Stimulated activated CD8-positive, alpha-beta memory T cell treated with anti-CD3 and anti-CD28 coated beads, Interleukin-15, amount 100 ng/mL, for 24 hours (primary cell): ENCODE measurements at regions not wholly inside any gene's neighbourhood (a gene's known extent, or its start where the extent isn't known, plus 50 kb on each side); places are given as distances from the start of the nearest gene placed in this dataset.

Source experiments
- DNase-seq: peaks from one replicate; pipeline ENCODE4 v3.0.0-alpha.2; 2020; ENCODE audit warnings: low read depth

DNA sequence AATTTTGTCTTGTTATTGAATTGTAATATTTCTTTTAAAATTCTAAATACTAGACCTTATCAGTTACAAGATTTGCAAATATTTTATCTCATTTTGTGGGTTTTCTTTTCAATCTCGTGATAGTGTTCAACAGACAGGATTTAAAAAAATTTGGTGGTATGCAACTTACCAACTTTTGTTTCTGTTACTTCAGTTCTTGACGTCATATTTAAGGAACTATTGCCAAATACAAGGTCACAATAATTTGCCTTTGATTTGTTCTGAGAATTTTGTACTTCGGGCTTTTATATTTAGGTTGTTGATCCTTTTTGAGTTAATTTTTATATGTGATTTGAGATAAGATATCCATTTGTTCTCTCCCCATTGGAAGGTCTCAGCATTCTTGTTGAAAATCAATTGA, 876.6 kb downstream of the DCDC2C start:
- no peak for DNase-seq

DNA sequence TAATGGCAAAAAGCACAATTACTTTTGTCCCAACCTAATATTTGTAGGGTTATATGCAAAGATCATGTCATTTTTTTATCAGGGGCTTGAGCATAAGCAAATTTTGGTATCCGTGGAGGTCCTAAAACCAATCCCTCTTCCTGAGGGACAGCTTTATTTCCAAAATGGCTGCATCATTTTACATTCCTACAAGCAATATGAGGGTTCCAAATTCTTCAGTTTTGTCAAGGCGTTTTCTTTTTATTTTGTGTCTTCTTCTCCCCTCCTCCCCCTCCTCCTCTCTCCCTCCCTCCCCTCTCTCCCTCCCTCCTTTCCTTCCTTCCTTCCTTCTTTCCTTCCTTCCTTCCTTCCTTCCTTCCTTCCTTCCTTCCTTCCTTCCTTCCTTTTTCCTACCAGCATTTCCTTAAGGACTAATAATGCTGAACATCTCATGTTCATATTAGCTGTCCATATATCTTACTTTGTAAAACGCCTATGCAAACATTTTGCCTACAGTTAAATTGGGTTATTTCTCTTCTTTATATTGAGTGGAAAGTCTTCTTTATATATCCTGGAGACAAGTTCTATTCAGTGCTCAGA, 881.8 kb downstream of the DCDC2C start:
- DNase-seq = no peak

DNA sequence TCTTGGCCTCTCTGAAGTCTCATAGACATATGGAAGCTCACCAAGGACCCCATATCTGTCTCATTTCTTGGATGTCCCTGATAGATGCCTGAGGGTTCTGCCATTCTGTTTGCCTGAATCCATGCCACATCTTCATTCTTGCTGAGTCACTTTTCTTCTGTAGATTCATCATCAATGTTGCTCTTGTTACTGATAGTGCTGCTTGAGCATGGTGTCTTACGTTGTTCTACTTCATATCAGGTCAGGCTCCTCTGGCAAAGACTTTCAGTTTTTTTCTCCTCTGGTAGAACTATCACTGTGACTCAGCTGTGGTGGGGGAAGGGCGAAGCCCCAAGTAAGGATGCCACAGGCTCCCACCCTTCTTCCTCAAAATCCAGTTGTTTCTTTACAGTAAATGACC, 885.2 kb downstream of the DCDC2C start:
- DNase-seq = no peak

DNA sequence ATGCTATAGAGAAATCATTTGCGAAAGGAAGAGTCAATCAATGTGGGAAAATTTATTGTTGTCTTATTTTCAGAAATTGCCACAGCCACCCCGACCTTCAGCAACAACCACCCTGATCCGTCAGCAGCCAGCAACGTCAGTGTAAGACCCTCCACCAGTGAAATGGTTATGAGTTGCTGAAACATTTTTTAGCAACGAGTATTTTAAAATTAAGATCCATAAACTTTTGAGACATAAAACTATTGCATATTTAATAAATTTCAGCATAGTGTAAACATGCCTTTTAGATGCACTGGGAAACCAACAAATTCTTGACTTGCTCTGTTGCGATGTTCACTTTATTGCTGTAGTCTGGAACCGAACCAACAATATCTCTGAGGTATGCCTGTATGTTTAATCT, 887.9 kb downstream of the DCDC2C start:
- DNase-seq = no peak

DNA sequence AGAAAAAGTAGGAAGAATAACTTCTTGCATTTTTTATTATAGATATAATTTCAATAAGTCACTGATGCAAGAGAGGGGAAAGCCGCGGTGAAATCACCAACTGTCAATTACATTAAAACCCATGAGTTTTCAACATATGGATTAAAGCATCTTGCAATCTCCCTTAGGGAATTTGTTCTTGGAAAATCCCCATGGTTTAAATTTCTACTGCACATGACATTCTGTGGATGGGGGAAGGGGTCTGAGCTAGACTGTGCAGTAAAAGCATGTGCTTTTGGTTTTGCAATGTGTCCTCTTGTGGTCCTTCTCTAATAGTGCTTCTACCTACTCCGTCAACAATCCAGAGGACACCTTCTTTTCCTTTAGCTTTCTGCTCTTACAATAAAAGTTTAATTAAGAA, 894.0 kb downstream of the DCDC2C start:
- no peak for DNase-seq

DNA sequence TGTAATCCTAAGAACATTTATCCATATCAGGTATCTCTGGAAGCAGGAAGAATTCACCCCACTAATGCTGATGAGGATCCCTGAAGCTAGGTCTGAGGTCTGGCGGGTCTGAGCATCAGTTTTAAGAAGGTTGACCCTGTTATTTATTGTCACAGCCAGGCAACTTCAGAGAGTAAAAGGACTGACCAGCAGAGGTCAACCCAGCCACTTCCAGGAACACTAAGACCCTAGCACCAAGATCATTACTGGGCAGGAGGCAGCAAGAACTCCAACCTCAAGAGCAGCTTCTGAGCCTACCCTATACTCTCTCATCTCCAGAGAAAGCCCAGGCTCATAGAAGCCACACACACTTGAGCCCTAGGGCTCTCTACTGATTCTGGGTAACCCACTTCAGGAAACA, 901.4 kb downstream of the DCDC2C start:
- no peak for DNase-seq

DNA sequence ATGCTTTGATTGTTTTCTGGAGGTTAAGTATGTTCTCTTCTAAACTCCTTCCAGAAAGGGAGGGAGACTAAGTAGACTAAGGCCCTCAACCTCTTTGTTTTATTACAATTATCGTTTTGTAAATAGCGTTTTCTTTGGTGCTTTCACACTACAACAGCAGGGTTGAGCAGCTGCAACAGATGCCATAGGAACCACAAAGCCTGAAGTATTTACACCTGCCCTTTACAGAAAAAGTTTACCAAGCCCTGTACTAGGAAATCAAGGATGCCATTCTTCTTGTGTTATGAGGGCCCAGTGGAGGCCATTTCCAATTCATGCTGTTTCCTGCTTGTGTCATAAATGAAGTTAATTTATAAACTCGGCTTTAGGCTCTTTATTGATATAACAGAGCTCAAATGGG, 914.8 kb downstream of the DCDC2C start:
- no peak for DNase-seq

DNA sequence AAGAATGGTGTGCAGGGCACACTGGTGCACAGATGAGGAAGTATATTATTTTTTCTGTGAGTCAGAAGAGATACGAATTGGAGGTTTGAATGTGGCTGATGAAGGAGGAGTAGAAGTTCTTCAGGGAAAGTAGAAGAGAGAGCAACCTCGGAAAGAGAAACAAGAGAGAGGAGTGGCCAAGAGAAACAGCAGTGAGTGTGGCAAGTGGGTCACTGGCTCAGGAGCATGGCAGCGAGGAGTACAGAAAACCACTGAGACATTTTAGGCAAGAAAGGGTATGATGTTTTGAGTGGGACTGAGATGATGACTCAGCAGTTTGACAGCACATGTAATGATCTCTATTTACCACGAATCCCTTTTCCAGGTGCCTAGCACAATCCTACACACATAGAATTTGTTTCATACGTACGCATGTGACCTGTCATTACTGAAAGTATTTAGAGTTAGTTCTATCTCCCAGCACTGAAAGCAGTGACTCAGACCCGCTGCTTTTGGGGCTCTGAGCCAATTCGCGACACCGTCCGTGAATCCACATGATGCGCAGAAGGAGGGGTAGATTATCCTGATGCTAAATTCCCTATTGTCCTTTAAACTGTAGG, 915.4 kb downstream of the DCDC2C start:
- no peak for DNase-seq

DNA sequence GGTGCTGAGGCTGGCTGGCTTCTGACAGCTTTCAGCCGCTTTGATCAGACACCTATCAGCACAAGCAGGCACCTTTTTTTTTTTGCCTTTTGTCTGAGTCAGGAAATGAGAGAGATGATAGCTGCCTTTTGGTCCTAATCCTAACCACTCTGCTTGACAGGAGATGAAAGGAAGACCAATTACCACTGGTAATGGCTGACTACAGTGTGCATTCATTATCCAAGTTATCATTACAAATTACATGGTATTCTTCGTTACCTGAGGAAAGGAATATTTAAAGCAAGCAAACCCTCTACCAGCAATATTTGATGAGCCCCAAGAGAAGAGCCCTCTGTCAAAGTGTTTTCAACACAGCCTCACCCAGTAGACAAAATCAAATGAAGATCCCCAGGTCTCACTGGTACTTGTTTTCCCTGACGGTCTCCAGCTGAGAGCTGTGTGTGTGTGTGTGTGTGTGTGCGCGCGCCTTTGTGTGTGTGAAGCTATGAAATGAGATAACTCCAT, 925.7 kb downstream of the DCDC2C start:
- DNase-seq = no peak

DNA sequence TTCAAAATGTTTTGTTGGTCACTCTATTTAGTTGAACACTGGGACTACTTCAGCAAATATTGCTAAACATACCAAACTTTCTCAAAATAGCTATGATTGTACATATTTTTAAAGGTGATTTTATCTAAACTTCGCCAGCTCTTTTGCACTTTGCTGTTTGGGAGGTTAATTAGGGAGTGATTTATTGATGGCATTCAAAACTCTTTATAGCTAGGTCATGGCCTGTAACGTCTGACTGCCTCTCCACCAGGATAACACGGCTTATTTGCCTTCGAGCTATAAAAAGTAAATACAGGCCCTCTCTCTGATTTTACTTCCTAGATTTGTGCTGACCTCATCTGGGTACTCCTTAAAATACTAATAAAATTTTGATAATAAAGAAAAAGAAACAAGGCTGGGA, 931.9 kb downstream of the DCDC2C start:
- no peak for DNase-seq

DNA sequence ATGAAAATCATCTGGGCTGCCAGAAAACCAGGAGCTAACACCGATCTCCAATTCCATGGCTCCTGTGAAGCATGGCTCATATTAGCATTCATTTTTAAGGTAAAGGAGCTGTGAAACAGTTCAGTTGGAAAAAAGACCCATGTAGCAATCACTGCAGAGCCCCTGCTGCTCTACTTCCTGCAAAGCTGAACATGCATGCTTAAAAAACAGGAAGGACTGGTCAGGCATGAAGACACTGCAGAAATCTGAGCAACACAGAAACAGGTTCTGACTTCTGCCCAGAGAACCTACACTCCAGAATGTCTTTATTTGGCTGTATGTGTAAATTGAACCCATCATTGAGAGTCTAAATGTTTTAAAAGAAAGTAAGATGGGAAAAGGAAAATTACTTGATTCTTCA, 950.6 kb downstream of the DCDC2C start:
- no peak for DNase-seq

DNA sequence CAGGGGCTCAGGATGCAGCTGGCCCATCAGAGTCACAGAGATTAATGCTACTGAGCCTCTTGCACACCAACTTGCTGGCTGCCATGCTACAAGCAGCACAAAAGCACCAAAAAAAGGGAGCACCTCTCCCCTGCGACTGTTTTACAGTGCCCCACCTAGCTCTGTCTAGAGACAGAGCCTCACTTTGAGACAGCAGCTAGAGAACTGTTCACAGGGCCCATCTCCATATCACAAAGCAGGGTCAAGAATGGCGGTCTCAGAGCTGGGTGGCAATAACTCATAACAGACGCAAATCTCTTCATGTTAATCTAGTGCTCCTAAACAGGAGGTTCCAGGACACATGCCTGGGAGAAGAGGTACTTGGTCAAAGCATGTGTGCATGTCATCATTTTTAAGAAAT, 953.0 kb downstream of the DCDC2C start:
- DNase-seq = no peak

DNA sequence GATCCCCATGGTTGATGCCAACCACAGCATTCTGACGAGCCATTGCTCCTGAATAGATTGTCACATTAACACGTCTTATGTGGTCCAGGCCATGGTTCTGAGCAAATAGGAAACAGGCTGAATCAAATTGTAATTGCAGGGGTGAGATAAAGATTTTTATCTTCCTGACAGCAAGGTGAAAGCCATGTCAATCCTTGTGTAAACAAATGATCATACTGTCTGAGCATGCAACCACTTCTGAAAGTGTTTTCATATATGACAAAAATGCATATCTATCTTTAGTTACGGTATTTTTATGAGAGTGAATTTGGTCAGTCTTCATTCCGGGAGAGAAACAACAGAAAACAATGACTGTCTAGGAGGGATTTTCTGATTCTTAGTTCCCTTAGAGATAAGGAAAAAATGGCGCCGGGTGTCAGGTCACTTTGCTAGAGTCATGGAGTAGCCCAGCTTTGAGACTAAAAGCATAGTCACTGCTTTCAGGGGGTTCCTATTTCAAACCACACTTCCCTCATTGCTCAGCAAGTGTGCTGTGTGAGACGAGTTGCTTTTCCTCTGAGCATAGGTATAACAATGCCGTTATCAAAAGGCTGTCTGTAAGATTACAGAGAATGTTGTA, 958.9 kb downstream of the DCDC2C start:
- DNase-seq = no peak

DNA sequence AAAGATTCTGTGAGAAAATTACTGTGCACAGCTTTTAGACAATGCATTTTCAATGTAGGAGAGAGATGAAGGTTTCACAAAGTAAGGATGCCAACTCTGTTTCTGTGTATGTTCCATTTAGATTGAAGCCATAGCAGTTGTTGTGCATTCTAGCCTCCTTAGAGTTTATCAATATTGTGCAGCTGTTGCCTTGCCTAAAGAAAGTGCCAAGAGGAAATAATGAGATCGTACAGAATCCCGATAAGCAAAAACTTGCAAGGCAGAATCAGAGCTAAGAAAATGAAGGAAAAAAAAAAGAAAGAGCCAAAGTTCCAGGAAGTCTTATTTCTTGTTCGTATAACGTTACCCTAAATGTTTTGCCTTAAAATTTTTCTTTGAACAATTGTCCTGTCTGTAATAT, 965.0 kb downstream of the DCDC2C start:
- DNase-seq = no peak

DNA sequence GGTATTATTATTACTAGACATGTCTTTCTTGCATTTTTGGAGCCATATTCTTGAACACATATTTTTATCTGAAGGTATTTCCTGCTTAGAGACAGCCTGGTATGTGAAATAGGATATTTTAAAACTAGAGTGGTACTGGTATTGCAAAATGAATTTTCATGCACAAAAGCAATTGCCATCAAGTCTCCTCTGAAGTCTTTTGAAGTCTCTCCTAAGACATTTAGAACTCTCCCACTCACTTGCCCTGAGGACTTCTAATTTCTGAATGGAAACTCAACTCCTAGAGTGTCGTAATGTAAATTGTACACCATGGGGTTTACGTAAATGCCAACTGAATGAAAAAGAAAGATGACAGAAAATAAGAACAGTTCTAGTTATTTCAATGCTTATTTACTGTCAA, 967.0 kb downstream of the DCDC2C start:
- no peak for DNase-seq

DNA sequence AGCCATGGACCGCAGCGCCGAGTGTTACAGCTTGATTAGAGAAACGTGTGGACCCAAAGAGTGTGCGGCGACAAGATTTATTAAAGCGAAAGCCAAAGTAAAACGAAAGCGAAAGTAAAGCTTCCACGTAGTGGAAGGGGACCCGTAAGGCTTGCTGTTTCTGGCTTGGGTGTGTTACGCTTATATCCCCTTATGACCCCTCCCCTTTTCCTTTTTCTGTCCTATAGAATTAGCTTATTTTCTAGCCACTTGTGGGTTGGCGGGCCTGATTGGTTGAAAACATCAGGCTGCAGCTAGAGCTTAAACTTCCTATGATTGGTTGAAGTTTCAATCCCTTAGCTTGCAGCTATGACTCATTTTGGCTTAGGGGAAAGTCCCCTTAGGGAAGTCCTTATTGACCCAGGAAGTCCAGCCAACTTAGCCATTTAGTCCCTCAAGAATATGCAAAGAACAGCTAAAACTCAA, 969.7 kb downstream of the DCDC2C start:
- DNase-seq = no peak

DNA sequence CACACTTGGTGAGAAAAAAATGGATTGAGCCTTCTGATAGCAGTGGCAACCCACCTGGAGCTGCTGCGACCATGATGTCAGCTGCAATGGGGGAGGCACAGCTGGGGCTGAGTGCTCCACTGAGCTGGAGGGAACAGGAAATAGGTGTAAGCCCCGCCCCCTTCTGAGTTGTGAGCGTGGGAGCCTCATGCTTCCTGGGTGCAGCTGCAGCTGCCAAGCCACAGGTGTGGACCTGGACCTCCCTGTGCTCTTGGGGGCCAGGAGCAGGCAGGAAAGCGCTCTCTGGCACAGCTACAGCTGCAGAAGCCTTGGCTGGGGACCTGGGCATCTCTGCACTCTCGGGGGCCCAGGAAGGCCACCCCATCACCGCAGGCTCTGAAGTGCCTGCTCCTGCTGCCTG, 970.6 kb downstream of the DCDC2C start:
- no peak for DNase-seq

DNA sequence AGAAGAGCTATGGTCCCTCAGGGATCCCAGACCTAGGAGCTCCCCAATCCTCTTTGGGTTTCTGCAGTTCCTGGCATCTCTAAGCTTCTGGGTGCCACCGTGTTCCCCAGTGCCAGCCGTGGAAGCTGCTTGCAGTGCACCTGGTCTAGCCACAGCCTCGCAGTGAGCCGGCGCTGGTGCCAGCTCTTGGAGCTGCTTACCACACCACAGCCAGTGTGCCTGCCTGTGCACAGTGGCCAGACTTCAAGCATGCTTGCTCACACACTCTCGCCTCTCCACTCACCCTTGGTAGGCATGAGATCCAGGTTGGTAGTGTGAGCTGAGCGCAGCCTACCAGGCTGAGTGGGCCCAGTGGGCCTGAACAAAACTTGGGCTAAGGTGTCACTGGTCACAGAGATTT, 971.9 kb downstream of the DCDC2C start:
- DNase-seq = no peak

DNA sequence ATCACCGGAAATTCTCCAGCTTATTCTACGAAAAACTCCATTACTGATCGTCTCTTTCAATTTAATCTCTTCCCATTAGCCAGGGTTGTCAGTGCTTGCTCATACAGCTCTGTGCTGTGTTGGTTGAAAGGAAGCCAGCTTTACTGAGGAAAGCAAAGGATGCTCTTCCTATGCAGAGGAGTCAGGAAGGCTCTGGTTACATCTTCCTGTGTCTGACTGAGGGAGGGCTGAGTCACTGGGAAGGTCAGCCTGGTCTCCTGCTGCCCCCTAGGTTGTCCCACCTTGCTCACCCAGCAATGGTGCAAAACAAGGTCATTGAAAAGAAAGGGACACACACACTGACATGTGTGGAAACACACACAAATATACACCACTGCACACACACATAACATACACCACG, 975.6 kb downstream of the DCDC2C start:
- no peak for DNase-seq

DNA sequence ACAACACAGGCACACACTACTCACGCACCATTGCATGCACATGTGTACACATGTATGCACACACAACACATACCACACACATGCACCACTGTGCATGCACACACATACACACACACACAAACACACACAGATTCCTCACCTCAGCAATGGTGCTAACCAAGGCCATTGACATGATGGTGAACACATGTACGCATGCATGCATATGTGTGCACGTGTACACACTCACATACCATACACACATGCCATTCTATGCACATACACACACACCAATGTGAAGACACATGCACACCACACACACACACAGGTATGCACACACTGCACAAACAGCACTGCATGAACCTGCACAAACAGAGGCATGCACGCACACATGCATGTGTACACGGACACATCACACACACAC, 976.0 kb downstream of the DCDC2C start:
- DNase-seq = no peak

DNA sequence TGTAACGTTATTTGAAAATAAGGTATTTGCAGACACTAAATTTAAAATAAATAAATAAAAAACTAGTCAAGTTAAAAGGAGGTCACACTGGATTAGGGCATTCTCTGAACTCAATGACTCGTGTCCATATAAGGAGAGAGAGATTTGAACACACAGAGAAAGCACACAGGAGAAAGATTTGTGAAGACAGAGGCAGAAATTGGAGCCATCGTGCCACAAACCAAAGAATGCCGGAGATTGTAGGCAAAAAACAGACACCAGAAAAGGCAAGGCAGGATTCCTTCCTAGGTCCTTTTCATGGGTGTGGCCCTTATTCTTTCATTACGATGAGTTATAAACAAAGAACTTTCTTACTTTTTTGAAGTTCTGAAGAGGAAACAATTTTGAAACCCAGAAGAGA, 981.5 kb downstream of the DCDC2C start:
- DNase-seq = no peak

DNA sequence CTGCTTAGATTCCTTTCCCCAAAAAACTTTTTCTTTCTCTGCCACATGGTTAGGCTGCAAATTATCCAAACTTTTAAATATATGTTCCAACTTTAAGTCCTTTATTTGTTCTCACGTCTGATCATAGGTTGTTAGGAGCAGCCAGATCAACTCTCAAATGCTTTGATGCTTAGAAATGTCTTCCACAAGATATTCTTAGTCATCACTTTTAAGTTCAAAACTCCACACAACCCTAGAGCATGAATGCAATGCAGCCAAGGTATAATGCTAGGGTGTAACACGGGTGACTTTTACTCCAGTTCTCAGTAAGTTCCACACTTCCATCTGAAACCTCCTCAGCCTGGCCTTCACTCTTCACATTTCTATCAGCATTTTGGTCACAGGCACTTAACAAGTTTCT, 987.5 kb downstream of the DCDC2C start:
- DNase-seq = no peak

DNA sequence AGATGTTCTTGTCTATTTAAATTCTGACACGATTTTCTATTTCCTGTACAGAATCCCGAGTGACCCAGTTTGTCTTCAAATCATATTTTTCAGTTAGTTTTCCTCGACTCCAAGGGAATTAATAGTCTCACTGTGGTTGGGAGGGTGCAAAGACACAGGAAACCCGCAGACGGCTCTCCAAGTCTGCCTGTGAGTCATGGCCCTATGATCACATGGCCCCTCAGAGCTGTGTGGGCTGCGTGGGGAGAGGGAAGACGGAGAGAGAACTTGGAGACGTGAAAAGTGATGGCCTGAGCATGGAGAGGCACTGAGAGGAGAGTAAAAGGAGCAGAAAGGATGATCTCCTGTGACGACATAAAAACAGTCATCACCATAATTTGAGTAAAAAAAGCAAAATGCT, 989.9 kb downstream of the DCDC2C start:
- DNase-seq = no peak
